ENCODE measurements at regions not wholly inside any gene's neighbourhood (a gene's known extent, or its start where the extent isn't known, plus 50 kb on each side); places are given as distances from the start of the nearest gene placed in this dataset. TPM values are rescaled to one million over a fixed set of nuclear protein-coding genes. Genes with fewer than 3 reads are reported as not detected.

- no peaks in the 10 kb centered on the region for H3K27me3 ChIP-seq (ENCODE audit: control insufficient read depth in 3 of 3, insufficient read depth in 3 of 3, low read length in 3 of 3)
- H3K36me3 ChIP-seq (ENCODE audit: control insufficient read depth in 3 of 3, insufficient read depth in 3 of 3, low read length in 3 of 3): no peaks in the 10 kb centered on the region
- no peak overlapping the region for H3K9ac ChIP-seq (ENCODE audit: low read depth in 1 of 3, low read length in 3 of 3)
- H3K4me3 ChIP-seq (ENCODE audit: low read length in 3 of 3): no peak overlapping the region
- H3K27ac ChIP-seq (ENCODE audit: low read depth, low read length): no peak overlapping the region
- no peaks in the 10 kb centered on the region for H3K9me3 ChIP-seq (ENCODE audit: control insufficient read depth in 3 of 3, low read length in 3 of 3)
- no peaks in the 10 kb centered on the region for H3K4me1 ChIP-seq (ENCODE audit: control insufficient read depth in 3 of 3, insufficient read depth in 3 of 3, low read length in 3 of 3)
Measured at GRCh38 chr9:24602693-24603352, 57.1 kb upstream of the IZUMO3 start.

Small RNA genes lying in the stretch of these regions (small RNA-seq; reads per million reads assigned to genes)
- gene RMRPP5: not detected
